GM12891 (cell line): ENCODE measurements at regions not wholly inside any gene's neighbourhood (a gene's known extent, or its start where the extent isn't known, plus 50 kb on each side); places are given as distances from the start of the nearest gene placed in this dataset.

ENCODE experiments used
- DNase-seq: peaks from one replicate; pipeline ENCODE4 v3.0.0; 2011; ENCODE audit warnings: low spot score; ENCODE audit not compliant: insufficient read length
- FAIRE-seq: peaks from 2 replicates; lab custom pipeline; 2011; peaks lifted over from hg19 to GRCh38; lab: Jason Lieb, UNC
- PAX5 ChIP-seq: IDR thresholded peaks from 2 replicates; pipeline ENCODE4 v1.6.1; 2011; ENCODE audit warnings: low read length, moderate library complexity, mild to moderate bottlenecking; ENCODE audit not compliant: insufficient read depth, severe bottlenecking
- POLR2A ChIP-seq: IDR thresholded peaks from 2 replicates; pipeline ENCODE4 v1.6.1; 2011; ENCODE audit warnings: low read depth, low read length, control low read depth
- POLR2AphosphoS5 ChIP-seq: IDR thresholded peaks from 2 replicates; pipeline ENCODE4 v1.6.1; 2011; ENCODE audit warnings: low read depth, low read length, control low read depth
- POU2F2 ChIP-seq: IDR thresholded peaks from 2 replicates; pipeline ENCODE4 v1.6.1; 2011; ENCODE audit warnings: low read depth, mild to moderate bottlenecking, control low read depth, low read length, moderate library complexity
- SPI1 ChIP-seq: IDR thresholded peaks from 2 replicates; pipeline ENCODE4 v1.6.1; 2011; ENCODE audit warnings: low read depth, low read length, control low read depth
- TAF1 ChIP-seq: IDR thresholded peaks from 2 replicates; pipeline ENCODE4 v1.6.1; 2011; ENCODE audit warnings: low read depth, low read length, control low read depth

DNA sequence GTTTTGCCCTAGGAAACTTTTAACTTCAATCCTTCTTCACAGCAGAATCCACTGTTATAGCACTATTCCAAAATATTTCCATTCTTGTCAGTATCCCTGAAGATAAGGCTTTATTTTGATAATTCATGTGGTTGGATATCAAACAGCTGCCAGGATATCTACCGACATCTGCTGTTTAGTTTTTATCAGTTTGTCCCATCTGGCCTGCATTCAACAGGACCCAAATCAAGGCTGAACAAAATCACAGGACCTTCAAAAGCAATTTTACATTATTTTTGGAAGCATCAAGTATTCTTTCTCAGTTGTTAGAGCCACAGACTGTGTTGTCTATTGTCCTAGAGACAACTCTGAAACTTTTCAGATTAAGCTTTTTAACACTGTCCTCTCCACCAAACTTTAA lies 429.0 kb upstream of the PIK3C3 start:
- DNase-seq = no peak
- no peak for TF ChIP-seq SPI1
- no peak for FAIRE-seq

DNA sequence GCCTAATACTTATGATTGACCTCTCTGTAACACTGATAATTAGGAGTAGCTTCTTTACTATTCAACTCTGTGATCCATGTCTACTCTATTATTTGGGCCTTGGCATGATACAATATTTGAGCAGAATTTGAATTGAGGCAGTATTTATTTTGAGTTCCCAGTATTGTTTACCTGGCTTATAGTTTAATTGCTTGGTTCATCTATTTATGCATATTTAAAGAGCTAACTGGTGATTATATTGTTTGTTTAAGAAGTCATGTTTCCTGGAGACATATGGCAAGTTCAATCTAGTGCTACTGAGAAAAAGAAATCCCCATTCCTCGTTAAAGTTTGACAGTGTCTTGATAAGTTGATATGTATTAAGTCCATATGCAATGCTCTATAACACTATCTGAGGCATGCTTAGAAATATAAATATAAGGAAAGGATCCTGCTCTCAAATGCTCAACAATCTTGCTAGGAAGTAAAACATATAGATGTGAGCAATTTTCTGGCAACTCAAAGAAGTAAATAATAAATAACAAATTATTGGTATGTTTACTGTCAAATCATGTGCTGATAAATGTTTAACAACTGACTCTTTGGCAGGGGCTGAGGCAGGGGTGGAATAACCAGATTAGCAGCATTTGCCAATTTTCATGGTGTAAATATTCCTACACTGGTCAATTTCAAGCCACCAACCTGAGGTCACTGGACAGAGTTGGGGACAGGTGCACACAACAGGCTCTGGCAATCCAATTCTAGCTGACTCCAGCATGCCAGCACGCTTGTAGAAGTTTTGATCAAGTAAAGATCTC lies 430.2 kb upstream of the PIK3C3 start:
- DNase-seq = no peak
- TF ChIP-seq POLR2A (no peak), POU2F2 (no peak), PAX5 (no peak), SPI1 (no peak), TAF1 (no peak), POLR2AphosphoS5 (no peak)
- FAIRE-seq = no peak

DNA sequence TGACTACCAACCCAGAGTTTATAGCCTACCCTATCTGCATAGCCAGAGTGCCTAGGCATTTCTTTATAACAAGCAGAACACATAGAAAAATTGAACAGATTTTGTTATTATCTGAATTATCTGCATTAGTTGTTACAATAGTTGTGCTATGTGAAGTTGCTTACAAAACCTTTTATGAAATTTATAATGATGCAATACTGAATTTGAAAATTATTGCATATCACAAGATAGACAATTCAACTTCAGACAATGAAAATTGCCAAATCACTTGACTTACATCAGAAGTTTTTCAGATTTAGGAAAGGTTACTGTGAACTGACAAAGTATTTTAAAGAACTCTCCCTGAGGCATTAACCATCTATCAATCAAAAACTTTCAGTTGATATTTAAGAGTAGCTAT lies 437.9 kb upstream of the PIK3C3 start:
- DNase-seq (no peak), FAIRE-seq (no peak)
- TF ChIP-seq PAX5 (no peak), POU2F2 (no peak), POLR2AphosphoS5 (no peak), SPI1 (no peak), POLR2A (no peak), TAF1 (no peak)

DNA sequence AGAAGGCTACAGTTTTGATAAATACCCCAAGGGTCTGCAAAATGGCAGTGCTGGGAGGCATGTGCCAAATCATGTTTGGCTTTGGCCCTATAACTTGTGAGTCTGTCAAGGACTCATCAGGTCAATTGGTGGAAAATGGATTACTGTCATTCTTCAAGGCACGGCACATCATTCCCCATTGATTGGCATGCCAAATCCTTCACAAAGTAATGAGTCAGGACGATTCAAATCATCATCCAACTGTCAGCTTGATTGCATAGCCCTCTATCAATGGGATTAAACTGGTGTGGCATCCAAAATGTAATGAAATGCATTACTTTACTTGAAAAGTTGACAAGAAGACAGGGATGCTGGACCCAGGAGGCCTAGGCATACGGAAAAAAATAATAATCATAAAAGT lies 441.6 kb upstream of the PIK3C3 start:
- no peak for DNase-seq
- TF ChIP-seq TAF1 = no peak
- TF ChIP-seq POLR2A = no peak
- no peak for TF ChIP-seq POLR2AphosphoS5
- TF ChIP-seq SPI1 = no peak
- TF ChIP-seq PAX5 = no peak
- TF ChIP-seq POU2F2 = no peak
- FAIRE-seq = no peak

DNA sequence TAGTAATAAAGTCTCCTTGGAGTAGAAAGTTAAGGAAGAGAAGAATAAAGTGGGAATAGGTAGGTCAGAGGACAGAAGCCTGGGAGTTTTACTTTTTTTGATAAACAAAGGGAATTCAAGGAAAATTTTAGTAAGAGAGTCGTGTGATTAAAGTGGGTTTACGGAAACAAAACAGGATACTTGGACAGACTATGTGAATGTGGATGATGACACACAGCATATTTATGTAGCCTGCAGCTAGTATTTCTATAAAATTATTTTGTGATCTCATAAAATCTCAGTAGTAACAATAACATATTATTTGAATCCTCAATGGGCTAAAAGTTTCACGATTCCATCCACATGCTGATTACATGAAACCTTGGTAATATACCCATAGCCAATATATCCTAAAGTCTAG lies 450.7 kb upstream of the PIK3C3 start:
- FAIRE-seq (no peak), DNase-seq (no peak)
- TF ChIP-seq TAF1 = no peak
- no peak for TF ChIP-seq POU2F2
- no peak for TF ChIP-seq POLR2AphosphoS5
- no peak for TF ChIP-seq POLR2A
- TF ChIP-seq SPI1 = no peak
- no peak for TF ChIP-seq PAX5

DNA sequence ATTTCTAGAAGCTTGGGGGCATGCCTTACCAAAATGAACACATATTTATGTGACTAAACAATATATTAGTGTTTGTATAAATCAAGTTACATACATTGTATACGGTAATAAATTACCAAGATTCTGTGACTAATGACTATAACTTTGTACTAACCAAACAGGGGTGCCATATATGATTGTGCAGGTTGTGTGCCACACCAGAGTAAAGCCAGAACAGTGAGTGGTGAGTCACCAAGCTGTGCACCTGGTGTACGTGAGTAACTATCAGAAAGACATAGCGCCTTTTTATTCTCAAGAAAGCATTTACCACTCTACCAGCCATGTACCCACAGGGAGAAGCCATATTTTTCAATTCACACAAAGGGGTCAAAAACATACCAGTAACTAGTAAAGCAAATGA lies 453.2 kb upstream of the PIK3C3 start:
- FAIRE-seq (no peak), DNase-seq (no peak)
- TF ChIP-seq POLR2AphosphoS5 = no peak
- no peak for TF ChIP-seq SPI1
- TF ChIP-seq TAF1 = no peak
- TF ChIP-seq POU2F2 = no peak
- TF ChIP-seq POLR2A = no peak
- no peak for TF ChIP-seq PAX5

DNA sequence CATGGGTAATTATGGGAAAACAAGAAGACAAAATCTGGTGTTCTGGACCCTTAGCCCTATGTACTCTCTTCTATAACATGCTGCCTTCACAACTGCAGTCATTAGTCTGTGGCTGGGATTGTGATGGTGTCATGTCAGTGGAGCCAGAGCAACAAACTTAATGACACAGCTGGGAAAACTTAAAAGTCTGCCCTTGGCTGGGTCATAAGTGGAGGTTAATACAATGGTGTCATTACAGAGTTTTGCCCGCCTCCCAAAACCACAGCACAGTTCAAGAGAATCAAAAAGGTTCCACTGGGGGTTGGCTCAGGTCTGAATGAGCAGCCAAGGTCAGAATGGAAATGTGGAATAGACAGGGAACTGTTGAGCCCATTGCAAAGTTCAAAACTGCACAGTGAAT lies 455.7 kb upstream of the PIK3C3 start:
- no peak for FAIRE-seq
- TF ChIP-seq POLR2A (no peak), PAX5 (no peak), POU2F2 (no peak), SPI1 (no peak), TAF1 (no peak), POLR2AphosphoS5 (no peak)
- DNase-seq = no peak

DNA sequence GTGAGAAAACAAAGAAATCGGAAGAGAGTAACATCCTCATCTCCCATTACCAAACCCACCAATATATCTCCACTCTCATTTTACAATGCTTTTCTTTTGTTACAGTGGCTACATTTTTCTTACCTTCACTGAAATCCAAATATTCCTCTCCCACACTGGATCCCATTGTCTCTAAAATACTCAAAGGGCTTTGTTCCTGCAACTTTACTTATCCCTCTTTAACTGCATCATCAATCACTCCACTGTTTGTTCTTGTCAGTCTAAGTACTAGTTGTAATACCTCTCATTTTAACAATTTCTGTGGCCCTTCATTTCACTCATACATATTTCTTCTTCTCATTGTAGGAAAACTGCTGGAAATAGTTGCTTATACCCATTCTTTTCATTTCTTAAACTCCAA lies 464.2 kb upstream of the PIK3C3 start:
- FAIRE-seq (no peak), DNase-seq (no peak)
- TF ChIP-seq SPI1 (no peak), PAX5 (no peak), POLR2A (no peak), POU2F2 (no peak), POLR2AphosphoS5 (no peak), TAF1 (no peak)

DNA sequence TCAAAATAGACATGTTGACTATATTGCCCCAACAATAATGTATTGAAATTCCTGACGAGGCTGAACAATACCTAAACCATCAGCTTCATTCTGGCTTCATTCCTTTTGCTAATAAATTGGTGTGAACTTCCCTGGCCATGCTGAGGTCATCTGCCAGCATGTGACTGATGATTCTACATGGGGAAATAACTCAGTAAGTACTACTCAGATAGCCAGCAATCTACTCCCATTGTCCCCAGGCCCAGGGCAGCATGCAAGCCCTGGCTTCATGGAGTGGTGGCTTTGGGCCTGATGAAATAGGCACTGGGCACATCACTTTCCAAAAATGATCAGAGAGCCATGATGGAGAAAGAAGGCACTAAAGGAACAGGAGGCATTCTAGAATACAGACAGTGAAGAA lies 468.5 kb upstream of the PIK3C3 start:
- TF ChIP-seq SPI1 (no peak), POU2F2 (no peak), PAX5 (no peak), TAF1 (no peak), POLR2A (no peak), POLR2AphosphoS5 (no peak)
- DNase-seq = no peak
- FAIRE-seq = no peak

DNA sequence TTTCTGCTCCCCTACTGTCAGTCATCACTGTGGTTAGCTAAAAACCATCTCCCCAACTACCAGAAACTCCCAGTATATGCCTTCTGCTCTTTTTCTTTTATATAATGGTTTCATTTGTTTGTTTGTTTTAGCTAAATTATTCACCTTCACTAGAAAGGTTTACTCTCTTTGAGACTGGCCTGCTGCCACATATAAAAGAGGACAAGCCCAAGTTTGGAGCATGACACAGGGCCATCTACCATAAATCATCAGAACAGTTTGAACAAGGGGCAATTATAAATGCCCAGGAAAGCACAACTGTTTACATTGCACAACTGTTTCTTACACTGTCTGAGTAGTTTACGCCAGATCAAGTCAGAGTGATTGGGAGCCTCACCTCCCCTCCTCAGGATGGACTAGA lies 471.0 kb upstream of the PIK3C3 start:
- no peak for FAIRE-seq
- no peak for TF ChIP-seq POLR2AphosphoS5
- TF ChIP-seq PAX5 = no peak
- no peak for TF ChIP-seq SPI1
- no peak for TF ChIP-seq POLR2A
- TF ChIP-seq POU2F2 = no peak
- DNase-seq = no peak

DNA sequence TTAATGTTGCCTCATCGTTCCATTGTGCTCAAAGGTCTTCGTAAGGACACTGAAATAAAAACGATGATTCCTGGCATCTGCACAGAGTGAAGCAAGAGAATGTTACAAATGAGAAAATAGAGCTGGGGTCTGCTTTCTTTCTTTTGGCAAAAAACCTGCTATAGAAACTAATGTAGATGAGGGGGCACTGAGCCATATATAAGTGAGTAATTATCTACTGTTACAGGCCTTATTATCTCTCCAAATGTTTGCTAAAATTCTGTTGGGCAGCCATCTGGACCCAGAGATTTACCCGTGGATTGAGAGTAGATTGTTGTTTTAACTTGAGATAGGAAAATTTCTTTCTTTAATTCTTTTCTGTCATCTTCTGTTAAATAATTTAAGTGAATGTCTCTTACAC lies 472.5 kb upstream of the PIK3C3 start:
- DNase-seq (no peak), FAIRE-seq (no peak)
- TF ChIP-seq POLR2AphosphoS5 (no peak), POU2F2 (no peak), SPI1 (no peak), POLR2A (no peak), PAX5 (no peak), TAF1 (no peak)
